Kidney (tissue), 13 donors: ENCODE measurements at regions not wholly inside any gene's neighbourhood (a gene's known extent, or its start where the extent isn't known, plus 50 kb on each side); places are given as distances from the start of the nearest gene placed in this dataset.

Experiments
- DNase-seq, 5 donors: peaks; one replicate each; pipeline ENCODE4 v3.0.0-alpha.2; 2013 to 2020
- FAIRE-seq: peaks from 2 replicates; lab custom pipeline; 2012; peaks lifted over from hg19 to GRCh38; lab: Jason Lieb, UNC
- H3K27ac ChIP-seq, 2 donors: one replicate each; pipeline ENCODE4 v1.7.0; 2013; ENCODE audit warnings: low read depth in 2 of 2, low read length in 2 of 2, inconsistent platforms in 1 of 2
- H3K27me3 ChIP-seq: one replicate; pipeline ENCODE4 v1.7.1; 2013; ENCODE audit warnings: low read length, inconsistent platforms; ENCODE audit not compliant: control insufficient read depth, insufficient read depth
- H3K36me3 ChIP-seq, 3 donors: one replicate each; pipeline versions ENCODE4 v1.7.0 to v1.7.1; 2013; ENCODE audit warnings: low read length in 3 of 3, control low read depth in 1 of 3, inconsistent platforms in 1 of 3; ENCODE audit not compliant: insufficient read depth in 3 of 3, control insufficient read depth in 2 of 3
- H3K4me1 ChIP-seq, 3 donors: one replicate each; pipeline versions ENCODE4 v1.7.0 to v1.7.1; 2013; ENCODE audit warnings: low read length in 3 of 3, inconsistent platforms in 1 of 3, low read depth in 1 of 3; ENCODE audit not compliant: control insufficient read depth in 2 of 3, insufficient read depth in 2 of 3
- H3K4me3 ChIP-seq, 3 donors: one replicate each; pipeline versions ENCODE4 v1.7.0 to v1.8.1; 2013; ENCODE audit warnings: low read length in 3 of 3, control low read depth in 1 of 3, inconsistent platforms in 1 of 3
- H3K9ac ChIP-seq, 3 donors: one replicate each; pipeline versions ENCODE4 v1.7.0 to v1.7.1; 2013; ENCODE audit warnings: low read length in 3 of 3, control low read depth in 1 of 3, inconsistent platforms in 1 of 3
- H3K9me3 ChIP-seq, 3 donors: one replicate each; pipeline versions ENCODE4 v1.7.0 to v1.7.1; 2013; ENCODE audit warnings: low read length in 3 of 3, control low read depth in 1 of 3, inconsistent platforms in 1 of 3; ENCODE audit not compliant: control insufficient read depth in 2 of 3, insufficient read depth in 1 of 3
- CTCF ChIP-seq: IDR thresholded peaks from 3 replicates; pipeline ENCODE4 v1.5.1; 2012; ENCODE audit warnings: mild to moderate bottlenecking, moderate library complexity, borderline replicate concordance; ENCODE audit not compliant: insufficient read depth; ENCODE audit errors: extremely low read depth
- intact Hi-C: fragments of 100-400 bp; cut with DNase I; formaldehyde crosslinking; loops from one replicate; pipeline ENCODE4 v1.11.1; 2022
- donor health status: control.
- donor health status: control.
- donor health status: control.
- donor health status: control.
- donor health status: control.
- donor health status: DM: yes; HTN: yes; CAD: no.
- donor health status: Normal renal cell carcinoma (clear cell type).

- TF ChIP-seq CTCF = no peak
Observed at GRCh38 chr3:89586256-89586655, 478.8 kb downstream of the EPHA3 start.

GRCh38 chr3:89586676-89587075, 479.3 kb downstream of the EPHA3 start:
- no peak for TF ChIP-seq CTCF
- FAIRE-seq (no peak), DNase-seq (no peak)
- no peaks in the 10 kb centered on the region for H3K27me3 ChIP-seq
- no peak overlapping the region for H3K4me3 ChIP-seq
- no peak overlapping the region for H3K27ac ChIP-seq
- intact Hi-C loops = no loop called here
- no peaks in the 10 kb centered on the region for H3K36me3 ChIP-seq
- H3K9ac ChIP-seq = no peak overlapping the region
- H3K4me1 ChIP-seq = no peaks in the 10 kb centered on the region
- H3K9me3 ChIP-seq = no peaks in the 10 kb centered on the region

More at GRCh38 chr3:89586256-89586655, 478.8 kb downstream of the EPHA3 start:
- Histone ChIP-seq H3K9me3 (no peaks in the 10 kb centered on the region), H3K4me3 (no peak overlapping the region), H3K27ac (no peak overlapping the region), H3K27me3 (no peaks in the 10 kb centered on the region), H3K9ac (no peak overlapping the region), H3K36me3 (no peaks in the 10 kb centered on the region), H3K4me1 (no peaks in the 10 kb centered on the region)
- no peak for DNase-seq
- FAIRE-seq = no peak
- intact Hi-C loops = no loop called here

- no peaks in the 10 kb centered on the region for H3K9me3 ChIP-seq
- FAIRE-seq (no peak), DNase-seq (no peak)
- no peak overlapping the region for H3K27ac ChIP-seq
- no peaks in the 10 kb centered on the region for H3K36me3 ChIP-seq
- no peak overlapping the region for H3K9ac ChIP-seq
- no peaks in the 10 kb centered on the region for H3K4me1 ChIP-seq
- H3K27me3 ChIP-seq = no peaks in the 10 kb centered on the region
- intact Hi-C loops = no loop called here
- no peak for TF ChIP-seq CTCF
- no peak overlapping the region for H3K4me3 ChIP-seq
Observed at GRCh38 chr3:89606151-89606550, 498.7 kb downstream of the EPHA3 start.

- Histone ChIP-seq H3K4me1 (no peaks in the 10 kb centered on the region), H3K36me3 (no peaks in the 10 kb centered on the region), H3K9ac (no peak overlapping the region), H3K9me3 (no peaks in the 10 kb centered on the region), H3K4me3 (no peak overlapping the region), H3K27ac (no peak overlapping the region), H3K27me3 (no peaks in the 10 kb centered on the region)
- intact Hi-C loops = no loop called here
- TF ChIP-seq CTCF = no peak
- DNase-seq (no peak), FAIRE-seq (no peak)
Observed at GRCh38 chr3:89612027-89612426, 504.6 kb downstream of the EPHA3 start.
